ENCODE measurements at regions not wholly inside any gene's neighbourhood (a gene's known extent, or its start where the extent isn't known, plus 50 kb on each side); places are given as distances from the start of the nearest gene placed in this dataset.

GRCh38 chr3:26438325-26438940 is 184.1 kb upstream of the LRRC3B start:
- TF ChIP-seq CTCF (CRISPR knock-in tag; IDR thresholded peaks at IDR 0.05) (no peak), ATF3 (CRISPR knock-in tag; IDR thresholded peaks at IDR 0.05) (no peak), POLR2A (IDR thresholded peaks at IDR 0.05; ENCODE audit: insufficient read depth in 1 of 2, low read depth in 2 of 2, low read length in 2 of 2) (no peak), TIGD3 (CRISPR knock-in tag; IDR thresholded peaks at IDR 0.05; ENCODE audit: borderline replicate concordance) (no peak), MXI1 (IDR thresholded peaks at IDR 0.05; ENCODE audit: borderline replicate concordance, low read depth, low read length) (no peak), NFE2L1 (CRISPR knock-in tag; IDR thresholded peaks at IDR 0.05; ENCODE audit: borderline replicate concordance) (no peak), CHD4 (IDR thresholded peaks at IDR 0.05; ENCODE audit: borderline replicate concordance, low read length) (no peak), ZNF562 (CRISPR knock-in tag; IDR thresholded peaks at IDR 0.05; ENCODE audit: borderline replicate concordance) (no peak), SRSF1 (optimal IDR thresholded peaks at IDR 0.05; ENCODE audit: low read depth, low read length) (no peak), SP2 (CRISPR knock-in tag; IDR thresholded peaks at IDR 0.05) (no peak), ZC3H4 (CRISPR knock-in tag; IDR thresholded peaks at IDR 0.05; ENCODE audit: borderline replicate concordance) (no peak)

Measured in HepG2 (cell line).